RKO (cell line): ENCODE measurements at regions not wholly inside any gene's neighbourhood (a gene's known extent, or its start where the extent isn't known, plus 50 kb on each side); places are given as distances from the start of the nearest gene placed in this dataset.

Source experiments
- DNase-seq: peaks from one replicate; pipeline ENCODE4 v3.0.0-alpha.2; 2016; ENCODE audit warnings: low spot score

GRCh38 chr14:44712024-44712815 is 205.1 kb upstream of the FSCB start:
- no peak for DNase-seq

- DNase-seq = peak; percentile 18
Observed at GRCh38 chr14:44701563-44702263, 194.6 kb upstream of the FSCB start.

GRCh38 chr14:44700694-44701093 is 193.6 kb upstream of the FSCB start:
- no peak for DNase-seq

- DNase-seq = peak; percentile 4
Observed at GRCh38 chr14:44700184-44700583, 193.1 kb upstream of the FSCB start.

- DNase-seq = no peak
Observed at GRCh38 chr14:44699391-44699790, 192.3 kb upstream of the FSCB start.

GRCh38 chr14:44669496-44669895 is 162.4 kb upstream of the FSCB start:
- DNase-seq = no peak

- no peak for DNase-seq
Observed at GRCh38 chr14:44663136-44663535, 156.1 kb upstream of the FSCB start.

- no peak for DNase-seq
Observed at GRCh38 chr14:44662250-44662891, 155.3 kb upstream of the FSCB start.

- DNase-seq = no peak
Observed at GRCh38 chr14:44658389-44658696, 151.3 kb upstream of the FSCB start.

GRCh38 chr14:44657696-44658388 is 150.8 kb upstream of the FSCB start:
- peak; percentile 68 for DNase-seq

GRCh38 chr14:44657203-44657602 is 150.1 kb upstream of the FSCB start:
- no peak for DNase-seq

GRCh38 chr14:44654591-44654990 is 147.5 kb upstream of the FSCB start:
- no peak for DNase-seq

GRCh38 chr14:44653641-44654040 is 146.6 kb upstream of the FSCB start:
- no peak for DNase-seq

- DNase-seq = no peak
Observed at GRCh38 chr14:44652640-44653039, 145.6 kb upstream of the FSCB start.

GRCh38 chr14:44649061-44649460 is 142.0 kb upstream of the FSCB start:
- DNase-seq = no peak

- DNase-seq = no peak
Observed at GRCh38 chr14:44640416-44640815, 133.3 kb upstream of the FSCB start.

- no peak for DNase-seq
Observed at GRCh38 chr14:44639781-44640385, 132.8 kb upstream of the FSCB start.

- DNase-seq = no peak
Observed at GRCh38 chr14:44634692-44635091, 127.6 kb upstream of the FSCB start.

GRCh38 chr14:44626423-44626822 is 119.3 kb upstream of the FSCB start:
- no peak for DNase-seq

GRCh38 chr14:44625098-44625497 is 118.0 kb upstream of the FSCB start:
- DNase-seq = no peak

- no peak for DNase-seq
Observed at GRCh38 chr14:44620121-44621019, 113.3 kb upstream of the FSCB start.
